HepG2 (cell line): ENCODE measurements at regions not wholly inside any gene's neighbourhood (a gene's known extent, or its start where the extent isn't known, plus 50 kb on each side); places are given as distances from the start of the nearest gene placed in this dataset.

Experiments
- ATF3 ChIP-seq: sonication (generic); formaldehyde crosslinking; IDR thresholded peaks from 2 replicates; pipeline ENCODE4 v1.4.0; 2020; ENCODE audit warnings: missing genetic modification reagents
- CTCF ChIP-seq: sonication (generic); formaldehyde crosslinking; IDR thresholded peaks from 2 replicates; pipeline ENCODE4 v1.5.0; 2020; ENCODE audit warnings: mild to moderate bottlenecking, missing genetic modification reagents, moderate library complexity
- EZH2 ChIP-seq: conservative IDR thresholded peaks from 2 replicates; pipeline ENCODE4 v1.6.1; 2012; ENCODE audit warnings: mild to moderate bottlenecking, low read depth, low read length, moderate library complexity
- HMGA1 ChIP-seq: sonication (generic); formaldehyde crosslinking; conservative IDR thresholded peaks from 2 replicates; pipeline ENCODE4 v1.4.0; 2020; ENCODE audit warnings: missing genetic modification reagents
- MYC ChIP-seq: sonication (generic); formaldehyde crosslinking; IDR thresholded peaks from 2 replicates; pipeline ENCODE4 v1.9.0; 2021; ENCODE audit warnings: missing genetic modification reagents, borderline replicate concordance
- ZNF350 ChIP-seq: sonication (generic); formaldehyde crosslinking; IDR thresholded peaks from 2 replicates; pipeline ENCODE4 v1.4.0; 2020; ENCODE audit warnings: mild to moderate bottlenecking, low read depth, missing genetic modification reagents, borderline replicate concordance

GRCh38 chr1:87647430-87648177 is 318.9 kb downstream of the LMO4 start:
- TF ChIP-seq CTCF (CRISPR knock-in tag), result no peak
- no peak for TF ChIP-seq MYC (CRISPR knock-in tag)
- no peak for TF ChIP-seq HMGA1
- no peak for TF ChIP-seq ATF3 (CRISPR knock-in tag)
- TF ChIP-seq ZNF350 (CRISPR knock-in tag), result no peak
- TF ChIP-seq EZH2, result no peak
